Heart left ventricle (tissue), 13 donors: ENCODE measurements at regions not wholly inside any gene's neighbourhood (a gene's known extent, or its start where the extent isn't known, plus 50 kb on each side); places are given as distances from the start of the nearest gene placed in this dataset.
"Not testable (repeated sequence)": the region's sequence is repeated elsewhere in the genome, so short reads cannot be mapped to it uniquely, and the experiment has no call there.

Experiments used
- POLR2A ChIP-seq, 2 donors: fragments of 450-650 bp; IDR thresholded peaks; one replicate each; pipeline ENCODE4 v1.6.1; 2017; ENCODE audit warnings: antibody characterized with exemption in 2 of 2, mild to moderate bottlenecking in 2 of 2, moderate library complexity in 2 of 2
- TF ChIP-seq, protein P1 (sequence below), 12 donors: fragments of 200-600 bp; sonication (generic) in 4 of 12; IDR thresholded peaks; one replicate each; pipeline versions ENCODE4 v1.5.0 to v1.8.0; 2018 to 2022; ENCODE audit warnings: antibody characterized with exemption in 12 of 12, mild to moderate bottlenecking in 5 of 12
- donor health status: ischemic (EF 13 %, LVEDD 7.1; RV severe dilation, severe dysfunction).
- donor health status: DM: no; HTN: yes; CAD: no.
- donor health status: DM: no; HTN: no; CAD: no.
- donor health status: ischemic (EF 25% LVEDD 6.9; RV normal size, moderate dysfunction).
- donor health status: ischemic (EF 25% LVEDD 5.7; RV mildly dilated, moderate dysfunction).
- donor health status: ischemic (EF 35%, LVEDD 5.7; RV mildly dilated, moderate dysfunction).
- donor health status: nonischemic (EF 11% LVEDD 7.7; RV severe dilation, severe dysfunction).
- donor health status: DM: yes; HTN: yes; CAD: no.
- donor health status: PGD.
- donor health status: ischemic (EF 29% LVEDD 5.4; RV normal size, mild dysfunction).
- donor health status: nonischemic (EF 23%, LVEDD 6.1; RV moderate dilation, normal function).

DNA sequence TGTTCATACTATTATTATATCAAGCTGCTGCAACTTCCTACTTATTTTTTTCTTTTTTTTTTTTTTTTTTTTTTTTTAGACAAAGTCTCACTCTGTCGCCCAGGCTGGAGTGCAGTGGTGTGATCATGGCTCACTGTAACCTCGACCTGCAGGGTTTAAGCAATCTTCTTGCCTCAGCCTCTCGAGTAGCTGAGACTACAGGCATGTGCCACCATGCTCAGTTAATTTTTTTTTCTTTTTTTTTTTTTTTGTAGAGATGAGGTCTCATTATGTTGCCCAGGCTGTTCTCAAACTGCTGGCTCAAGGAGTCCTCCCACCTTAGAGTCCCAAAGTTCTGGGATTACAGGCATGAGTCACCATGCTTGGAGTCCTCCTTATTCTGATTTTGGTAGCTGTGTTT is 165.2 kb upstream of the TBL1X start:
- TF ChIP-seq, protein P1, sequence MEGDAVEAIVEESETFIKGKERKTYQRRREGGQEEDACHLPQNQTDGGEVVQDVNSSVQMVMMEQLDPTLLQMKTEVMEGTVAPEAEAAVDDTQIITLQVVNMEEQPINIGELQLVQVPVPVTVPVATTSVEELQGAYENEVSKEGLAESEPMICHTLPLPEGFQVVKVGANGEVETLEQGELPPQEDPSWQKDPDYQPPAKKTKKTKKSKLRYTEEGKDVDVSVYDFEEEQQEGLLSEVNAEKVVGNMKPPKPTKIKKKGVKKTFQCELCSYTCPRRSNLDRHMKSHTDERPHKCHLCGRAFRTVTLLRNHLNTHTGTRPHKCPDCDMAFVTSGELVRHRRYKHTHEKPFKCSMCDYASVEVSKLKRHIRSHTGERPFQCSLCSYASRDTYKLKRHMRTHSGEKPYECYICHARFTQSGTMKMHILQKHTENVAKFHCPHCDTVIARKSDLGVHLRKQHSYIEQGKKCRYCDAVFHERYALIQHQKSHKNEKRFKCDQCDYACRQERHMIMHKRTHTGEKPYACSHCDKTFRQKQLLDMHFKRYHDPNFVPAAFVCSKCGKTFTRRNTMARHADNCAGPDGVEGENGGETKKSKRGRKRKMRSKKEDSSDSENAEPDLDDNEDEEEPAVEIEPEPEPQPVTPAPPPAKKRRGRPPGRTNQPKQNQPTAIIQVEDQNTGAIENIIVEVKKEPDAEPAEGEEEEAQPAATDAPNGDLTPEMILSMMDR (IDR thresholded peaks at IDR 0.05) = not testable (repeated sequence)
- TF ChIP-seq POLR2A (IDR thresholded peaks at IDR 0.05) = not testable (repeated sequence)
